Panc1 (cell line): ENCODE measurements at regions not wholly inside any gene's neighbourhood (a gene's known extent, or its start where the extent isn't known, plus 50 kb on each side); places are given as distances from the start of the nearest gene placed in this dataset.

ENCODE experiments used
- POLR2AphosphoS5 ChIP-seq: IDR thresholded peaks from 2 replicates; pipeline ENCODE4 v1.6.1; 2012; ENCODE audit warnings: mild to moderate bottlenecking, low read depth, low read length, moderate library complexity
- TF ChIP-seq, protein P1 (sequence below): fragments of 450-650 bp; IDR thresholded peaks from 2 replicates; pipeline ENCODE4 v1.5.1; 2017; ENCODE audit warnings: mild to moderate bottlenecking
- TF ChIP-seq, protein P2 (sequence below), 2 experiments: IDR thresholded peaks; 2 replicates each; pipeline ENCODE4 v1.6.1; 2011 to 2012; ENCODE audit warnings: low read depth in 2 of 2, control low read depth in 1 of 2, low read length in 1 of 2, mild to moderate bottlenecking in 1 of 2, moderate library complexity in 1 of 2; ENCODE audit not compliant: insufficient read depth in 1 of 2

DNA sequence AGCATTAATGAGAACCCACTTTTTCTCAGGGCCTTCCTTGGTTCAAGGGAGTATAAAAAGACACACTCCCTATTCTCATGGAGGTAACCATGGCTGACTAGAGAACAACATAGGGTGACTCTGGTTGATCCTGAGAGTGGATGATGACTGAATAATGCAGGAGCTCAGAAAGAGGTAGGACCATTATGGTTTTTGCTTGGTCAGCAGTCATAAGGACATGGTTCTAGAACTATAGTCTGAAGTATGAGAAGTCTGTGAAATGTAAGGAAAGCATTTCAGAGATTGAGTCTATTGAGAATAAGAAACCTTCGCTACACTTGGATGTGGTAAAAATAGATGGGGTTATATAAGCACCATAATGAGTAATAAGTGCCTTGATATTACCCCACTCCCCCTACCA is 184.1 kb upstream of the GPR149 start:
- TF ChIP-seq POLR2AphosphoS5, result no peak
- TF ChIP-seq, protein P1, sequence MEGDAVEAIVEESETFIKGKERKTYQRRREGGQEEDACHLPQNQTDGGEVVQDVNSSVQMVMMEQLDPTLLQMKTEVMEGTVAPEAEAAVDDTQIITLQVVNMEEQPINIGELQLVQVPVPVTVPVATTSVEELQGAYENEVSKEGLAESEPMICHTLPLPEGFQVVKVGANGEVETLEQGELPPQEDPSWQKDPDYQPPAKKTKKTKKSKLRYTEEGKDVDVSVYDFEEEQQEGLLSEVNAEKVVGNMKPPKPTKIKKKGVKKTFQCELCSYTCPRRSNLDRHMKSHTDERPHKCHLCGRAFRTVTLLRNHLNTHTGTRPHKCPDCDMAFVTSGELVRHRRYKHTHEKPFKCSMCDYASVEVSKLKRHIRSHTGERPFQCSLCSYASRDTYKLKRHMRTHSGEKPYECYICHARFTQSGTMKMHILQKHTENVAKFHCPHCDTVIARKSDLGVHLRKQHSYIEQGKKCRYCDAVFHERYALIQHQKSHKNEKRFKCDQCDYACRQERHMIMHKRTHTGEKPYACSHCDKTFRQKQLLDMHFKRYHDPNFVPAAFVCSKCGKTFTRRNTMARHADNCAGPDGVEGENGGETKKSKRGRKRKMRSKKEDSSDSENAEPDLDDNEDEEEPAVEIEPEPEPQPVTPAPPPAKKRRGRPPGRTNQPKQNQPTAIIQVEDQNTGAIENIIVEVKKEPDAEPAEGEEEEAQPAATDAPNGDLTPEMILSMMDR, result no peak
- TF ChIP-seq, protein P2, sequence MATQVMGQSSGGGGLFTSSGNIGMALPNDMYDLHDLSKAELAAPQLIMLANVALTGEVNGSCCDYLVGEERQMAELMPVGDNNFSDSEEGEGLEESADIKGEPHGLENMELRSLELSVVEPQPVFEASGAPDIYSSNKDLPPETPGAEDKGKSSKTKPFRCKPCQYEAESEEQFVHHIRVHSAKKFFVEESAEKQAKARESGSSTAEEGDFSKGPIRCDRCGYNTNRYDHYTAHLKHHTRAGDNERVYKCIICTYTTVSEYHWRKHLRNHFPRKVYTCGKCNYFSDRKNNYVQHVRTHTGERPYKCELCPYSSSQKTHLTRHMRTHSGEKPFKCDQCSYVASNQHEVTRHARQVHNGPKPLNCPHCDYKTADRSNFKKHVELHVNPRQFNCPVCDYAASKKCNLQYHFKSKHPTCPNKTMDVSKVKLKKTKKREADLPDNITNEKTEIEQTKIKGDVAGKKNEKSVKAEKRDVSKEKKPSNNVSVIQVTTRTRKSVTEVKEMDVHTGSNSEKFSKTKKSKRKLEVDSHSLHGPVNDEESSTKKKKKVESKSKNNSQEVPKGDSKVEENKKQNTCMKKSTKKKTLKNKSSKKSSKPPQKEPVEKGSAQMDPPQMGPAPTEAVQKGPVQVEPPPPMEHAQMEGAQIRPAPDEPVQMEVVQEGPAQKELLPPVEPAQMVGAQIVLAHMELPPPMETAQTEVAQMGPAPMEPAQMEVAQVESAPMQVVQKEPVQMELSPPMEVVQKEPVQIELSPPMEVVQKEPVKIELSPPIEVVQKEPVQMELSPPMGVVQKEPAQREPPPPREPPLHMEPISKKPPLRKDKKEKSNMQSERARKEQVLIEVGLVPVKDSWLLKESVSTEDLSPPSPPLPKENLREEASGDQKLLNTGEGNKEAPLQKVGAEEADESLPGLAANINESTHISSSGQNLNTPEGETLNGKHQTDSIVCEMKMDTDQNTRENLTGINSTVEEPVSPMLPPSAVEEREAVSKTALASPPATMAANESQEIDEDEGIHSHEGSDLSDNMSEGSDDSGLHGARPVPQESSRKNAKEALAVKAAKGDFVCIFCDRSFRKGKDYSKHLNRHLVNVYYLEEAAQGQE (IDR thresholded peaks at IDR 0.05; ENCODE audit: insufficient read depth in 1 of 2, low read depth in 2 of 2, low read length in 1 of 2), result no peak
